ENCODE measurements at regions not wholly inside any gene's neighbourhood (a gene's known extent, or its start where the extent isn't known, plus 50 kb on each side); places are given as distances from the start of the nearest gene placed in this dataset.

- TF ChIP-seq CTCF (IDR thresholded peaks at IDR 0.05) (no peak), POLR2A (IDR thresholded peaks at IDR 0.05) (no peak), POLR2AphosphoS5 (IDR thresholded peaks at IDR 0.05) (no peak)
These were observed 203.0 kb downstream of the EPM2A start for GRCh38 chr6:145532361-145532760.

All from upper lobe of left lung (tissue), 4 donors.